ENCODE measurements at regions not wholly inside any gene's neighbourhood (a gene's known extent, or its start where the extent isn't known, plus 50 kb on each side); places are given as distances from the start of the nearest gene placed in this dataset.
A peak's percentile ranks its signal among the peaks of the same experiment; 100 is the strongest.
"Not testable (repeated sequence)": the region's sequence is repeated elsewhere in the genome, so short reads cannot be mapped to it uniquely, and the experiment has no call there.

DNA sequence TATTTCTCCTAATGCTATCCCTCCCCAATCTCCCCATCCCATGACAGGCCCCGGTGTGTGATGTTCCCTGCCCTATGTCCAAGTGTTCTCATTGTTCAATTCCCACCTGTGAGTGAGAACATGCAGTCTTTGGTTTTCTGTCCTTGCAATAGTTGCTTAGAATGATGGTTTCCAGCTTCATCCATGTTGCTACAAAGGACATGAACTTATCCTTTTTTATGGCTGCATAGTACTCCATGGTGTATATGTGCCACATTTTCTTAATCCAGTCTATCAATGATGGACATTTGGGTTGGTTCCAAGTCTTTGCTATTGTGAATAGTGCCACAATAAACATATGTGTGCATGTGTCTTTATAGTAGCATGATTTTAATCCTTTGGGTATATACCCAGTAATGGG is 51.3 kb upstream of the RIOK2 start:
- not testable (repeated sequence) for H3K4me3 ChIP-seq (replicated peaks; ENCODE audit: low read depth, low read length); DNase-seq (ENCODE audit: low read depth)

DNA sequence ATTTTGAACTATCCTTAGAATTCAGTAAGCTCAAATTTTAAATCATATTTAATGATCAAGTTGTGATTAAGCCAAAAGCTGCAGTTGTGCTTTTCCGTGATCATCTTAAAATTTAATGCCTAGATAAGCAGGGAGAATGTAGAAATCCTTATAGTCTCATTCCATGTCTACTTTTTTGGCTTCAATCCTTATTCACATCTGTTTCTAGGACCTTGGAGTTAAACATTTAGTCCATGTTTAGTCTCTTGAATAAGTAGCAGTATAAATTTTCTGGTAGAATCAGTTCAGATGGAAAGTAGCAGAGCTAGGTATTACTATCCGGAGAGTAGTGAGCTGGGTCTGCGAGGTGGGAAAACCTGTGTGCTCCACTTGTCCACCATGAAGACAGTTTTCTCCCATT is 59.3 kb upstream of the RIOK2 start:
- no peak overlapping the region for H3K4me3 ChIP-seq (replicated peaks; ENCODE audit: low read depth, low read length)
- TF ChIP-seq, protein P1, sequence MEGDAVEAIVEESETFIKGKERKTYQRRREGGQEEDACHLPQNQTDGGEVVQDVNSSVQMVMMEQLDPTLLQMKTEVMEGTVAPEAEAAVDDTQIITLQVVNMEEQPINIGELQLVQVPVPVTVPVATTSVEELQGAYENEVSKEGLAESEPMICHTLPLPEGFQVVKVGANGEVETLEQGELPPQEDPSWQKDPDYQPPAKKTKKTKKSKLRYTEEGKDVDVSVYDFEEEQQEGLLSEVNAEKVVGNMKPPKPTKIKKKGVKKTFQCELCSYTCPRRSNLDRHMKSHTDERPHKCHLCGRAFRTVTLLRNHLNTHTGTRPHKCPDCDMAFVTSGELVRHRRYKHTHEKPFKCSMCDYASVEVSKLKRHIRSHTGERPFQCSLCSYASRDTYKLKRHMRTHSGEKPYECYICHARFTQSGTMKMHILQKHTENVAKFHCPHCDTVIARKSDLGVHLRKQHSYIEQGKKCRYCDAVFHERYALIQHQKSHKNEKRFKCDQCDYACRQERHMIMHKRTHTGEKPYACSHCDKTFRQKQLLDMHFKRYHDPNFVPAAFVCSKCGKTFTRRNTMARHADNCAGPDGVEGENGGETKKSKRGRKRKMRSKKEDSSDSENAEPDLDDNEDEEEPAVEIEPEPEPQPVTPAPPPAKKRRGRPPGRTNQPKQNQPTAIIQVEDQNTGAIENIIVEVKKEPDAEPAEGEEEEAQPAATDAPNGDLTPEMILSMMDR (IDR thresholded peaks at IDR 0.05; ENCODE audit: low read length, missing control alignments) = no peak
- no peak for DNase-seq (ENCODE audit: low read depth)

DNA sequence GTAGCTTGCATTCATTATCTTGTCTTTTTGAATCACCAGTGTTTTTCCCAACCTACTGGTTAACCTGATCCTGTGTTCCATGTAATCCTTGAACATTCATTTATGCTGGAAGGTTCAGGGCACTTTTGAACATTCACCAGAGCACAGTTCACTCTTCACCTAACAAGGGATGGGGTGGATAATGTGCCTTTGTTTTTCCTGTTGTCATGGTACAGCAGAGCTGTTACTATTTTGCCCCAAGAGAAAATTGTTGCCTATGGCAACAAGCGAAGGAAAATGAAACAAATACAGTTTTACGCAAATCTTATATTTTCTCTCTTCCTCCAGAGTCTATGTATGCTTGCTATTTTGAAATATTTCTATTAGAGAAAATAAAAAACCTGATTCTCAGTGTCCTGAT is 60.3 kb upstream of the RIOK2 start:
- TF ChIP-seq, protein P1 (IDR thresholded peaks at IDR 0.05; ENCODE audit: low read length, missing control alignments) = no peak
- peak; percentile 38 for DNase-seq (ENCODE audit: low read depth)
- H3K4me3 ChIP-seq (replicated peaks; ENCODE audit: low read depth, low read length) = no peak overlapping the region

DNA sequence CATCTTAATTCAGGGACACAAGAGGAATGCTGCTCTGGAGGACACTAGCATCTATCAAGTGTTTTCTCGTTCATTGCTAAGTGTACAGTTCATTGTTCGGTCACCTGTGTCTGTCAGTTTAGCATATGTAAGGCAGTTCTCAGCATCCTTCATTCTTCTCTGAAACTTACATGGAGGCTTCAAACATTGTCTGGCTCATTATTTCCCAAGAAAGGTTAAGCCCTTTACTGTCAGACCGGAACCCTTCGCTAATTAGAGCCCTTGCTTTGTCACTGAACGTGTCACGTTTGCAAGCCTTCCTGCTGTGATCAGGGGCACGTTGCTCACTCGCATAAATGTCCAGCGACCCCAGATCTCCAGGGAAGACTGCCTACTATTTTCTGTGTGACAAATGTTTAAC is 62.3 kb upstream of the RIOK2 start:
- TF ChIP-seq, protein P1 (IDR thresholded peaks at IDR 0.05; ENCODE audit: low read length, missing control alignments) = no peak
- no peak overlapping the region for H3K4me3 ChIP-seq (replicated peaks; ENCODE audit: low read depth, low read length)
- DNase-seq (ENCODE audit: low read depth) = no peak

DNA sequence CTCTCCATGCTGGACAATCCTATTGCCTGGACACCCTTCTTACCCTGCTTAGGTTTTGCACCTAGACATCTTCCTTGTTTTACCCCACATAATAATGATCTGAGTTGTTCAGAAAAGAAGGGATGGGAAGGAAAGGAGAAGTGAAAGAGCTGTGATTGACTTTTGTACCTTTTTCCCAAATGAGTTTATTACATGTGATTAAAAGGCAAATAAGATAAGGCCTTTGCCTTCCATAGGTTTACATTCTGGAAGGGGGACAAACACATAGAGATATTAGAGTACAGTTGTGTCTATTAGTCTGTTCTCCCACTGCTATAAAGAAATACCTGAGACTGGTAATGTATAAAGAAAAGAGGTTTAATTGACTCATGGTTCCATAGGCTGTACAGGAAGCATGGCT is 67.1 kb upstream of the RIOK2 start:
- TF ChIP-seq, protein P1 (IDR thresholded peaks at IDR 0.05; ENCODE audit: low read length, missing control alignments) = no peak
- no peak overlapping the region for H3K4me3 ChIP-seq (replicated peaks; ENCODE audit: low read depth, low read length)
- no peak for DNase-seq (ENCODE audit: low read depth)

DNA sequence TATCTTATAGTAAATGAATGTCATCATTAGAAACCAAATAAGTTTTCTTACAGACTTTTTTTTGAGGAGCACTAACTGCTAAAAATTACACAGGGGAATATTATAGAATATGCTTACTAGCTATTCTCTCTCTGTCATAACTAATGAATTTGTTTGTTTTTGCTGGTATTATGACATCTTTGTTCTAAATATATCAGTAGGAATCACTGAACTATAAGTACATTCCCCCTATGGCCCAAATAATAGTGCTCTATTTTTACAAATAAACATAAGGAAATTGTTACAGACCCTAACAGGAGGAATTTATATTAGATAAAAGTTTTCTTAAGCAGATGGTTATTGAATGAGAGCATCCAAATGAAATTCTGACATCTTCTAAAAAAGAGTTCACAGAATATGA is 83.0 kb upstream of the RIOK2 start:
- TF ChIP-seq, protein P1 (IDR thresholded peaks at IDR 0.05; ENCODE audit: low read length, missing control alignments) = no peak
- no peak overlapping the region for H3K4me3 ChIP-seq (replicated peaks; ENCODE audit: low read depth, low read length)
- DNase-seq (ENCODE audit: low read depth) = no peak

DNA sequence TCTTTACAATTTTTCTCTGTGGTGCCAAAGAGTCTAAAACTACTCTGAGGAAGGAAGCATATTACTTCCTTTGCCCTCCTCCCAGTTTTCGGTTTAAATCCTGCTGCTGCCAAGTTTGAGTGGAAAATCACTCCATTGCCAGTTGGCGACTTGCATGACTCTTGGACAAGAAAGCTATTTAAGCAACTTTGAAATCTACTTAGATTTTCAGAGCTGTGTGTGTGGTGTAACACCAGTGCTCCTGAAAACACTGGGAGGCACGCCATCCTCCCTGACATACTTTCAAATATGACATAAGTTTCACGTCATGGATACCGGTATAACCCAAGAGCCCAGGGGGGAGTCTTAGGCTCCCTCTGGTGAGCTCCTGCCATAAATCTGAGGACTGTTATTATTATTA is 83.5 kb upstream of the RIOK2 start:
- TF ChIP-seq, protein P1 (IDR thresholded peaks at IDR 0.05; ENCODE audit: low read length, missing control alignments) = no peak

DNA sequence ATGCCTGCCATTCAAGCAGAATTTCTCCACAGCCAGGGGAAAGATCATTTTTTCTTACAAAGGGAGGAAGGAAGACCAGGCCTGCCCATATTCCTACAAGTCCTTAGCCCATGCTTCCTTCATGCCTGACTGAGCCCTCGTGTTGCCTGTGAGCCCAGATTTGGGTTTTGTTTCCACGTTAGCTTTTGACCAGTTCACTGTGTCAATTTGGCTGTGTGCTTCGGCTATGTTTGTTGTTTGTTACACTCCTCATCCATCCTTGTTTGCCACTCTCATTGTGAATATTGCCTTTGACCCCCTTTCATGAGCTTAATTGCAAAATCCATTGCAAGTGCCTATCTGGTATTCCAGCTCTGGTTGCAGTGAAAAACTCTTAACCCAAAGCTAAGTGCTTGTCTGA is 84.7 kb upstream of the RIOK2 start:
- no peak overlapping the region for H3K4me3 ChIP-seq (replicated peaks; ENCODE audit: low read depth, low read length)
- DNase-seq (ENCODE audit: low read depth) = no peak
- TF ChIP-seq, protein P1 (IDR thresholded peaks at IDR 0.05; ENCODE audit: low read length, missing control alignments) = no peak

More for the DNA sequence above, 83.5 kb upstream of the RIOK2 start:
- H3K4me3 ChIP-seq (replicated peaks; ENCODE audit: low read depth, low read length) = no peak overlapping the region
- peak; percentile 86 for DNase-seq (ENCODE audit: low read depth)

Measured in fibroblast of pulmonary artery (primary cell).